ENCODE measurements at regions not wholly inside any gene's neighbourhood (a gene's known extent, or its start where the extent isn't known, plus 50 kb on each side); places are given as distances from the start of the nearest gene placed in this dataset.

GRCh38 chr2:7707723-7708122 lies 790.5 kb downstream of the RNF144A start:
- no peak for ATAC-seq
- Histone ChIP-seq H3K36me3 (no peaks in the 10 kb centered on the region), H3K4me3 (no peak overlapping the region), H3K4me1 (no peaks in the 10 kb centered on the region), H3K27me3 (no peaks in the 10 kb centered on the region), H3K9me3 (no peaks in the 10 kb centered on the region), H3K27ac (no peak overlapping the region)
- no peak for FAIRE-seq
- no peak for DNase-seq
- intact Hi-C loops (cut with DNase I): no loop called here
- no peak for TF ChIP-seq CTCF (IDR thresholded peaks at IDR 0.05)
- WGBS, 2 donors: 68 to 86% methylated on average over 2 of the region's 2 CpGs

- 69 to 76% methylated on average over 5 of the region's 5 CpGs for WGBS, 2 donors
- DNase-seq: no peak
- no peak for TF ChIP-seq CTCF (IDR thresholded peaks at IDR 0.05)
- H3K36me3 ChIP-seq: no peaks in the 10 kb centered on the region
- no peaks in the 10 kb centered on the region for H3K9me3 ChIP-seq
- no peak for FAIRE-seq
- no peaks in the 10 kb centered on the region for H3K4me1 ChIP-seq
- H3K4me3 ChIP-seq: no peak overlapping the region
- no peaks in the 10 kb centered on the region for H3K27me3 ChIP-seq
- intact Hi-C loops (cut with DNase I): no loop called here
- ATAC-seq: no peak
- H3K27ac ChIP-seq: no peak overlapping the region
These were observed 792.7 kb downstream of the RNF144A start for GRCh38 chr2:7709907-7710306.

GRCh38 chr2:7711167-7711566 lies 794.0 kb downstream of the RNF144A start:
- Histone ChIP-seq H3K4me1 (no peaks in the 10 kb centered on the region), H3K27ac (no peak overlapping the region), H3K36me3 (no peaks in the 10 kb centered on the region), H3K9me3 (no peaks in the 10 kb centered on the region), H3K27me3 (no peaks in the 10 kb centered on the region), H3K4me3 (no peak overlapping the region)
- no peak for DNase-seq
- TF ChIP-seq CTCF (IDR thresholded peaks at IDR 0.05): no peak
- intact Hi-C loops (cut with DNase I): no loop called here
- no peak for FAIRE-seq
- no peak for ATAC-seq

- Histone ChIP-seq H3K4me1 (peaks cover 0 to 3% (median 0%) of the 10 kb centered on the region in 3 donors), H3K27ac (no peak overlapping the region), H3K27me3 (no peaks in the 10 kb centered on the region), H3K4me3 (no peak overlapping the region), H3K36me3 (no peaks in the 10 kb centered on the region), H3K9me3 (no peaks in the 10 kb centered on the region)
- ATAC-seq (no peak), FAIRE-seq (no peak), DNase-seq (no peak)
- TF ChIP-seq CTCF (IDR thresholded peaks at IDR 0.05): no peak
- 81 to 96% methylated on average over 2 of the region's 2 CpGs for WGBS, 2 donors
- intact Hi-C loops (cut with DNase I): no loop called here
These were observed 802.7 kb downstream of the RNF144A start for GRCh38 chr2:7719876-7720275.

GRCh38 chr2:7721413-7721995 lies 804.3 kb downstream of the RNF144A start:
- H3K4me1 ChIP-seq: peaks cover 0 to 3% (median 0%) of the 10 kb centered on the region in 3 donors
- no peak for TF ChIP-seq CTCF (IDR thresholded peaks at IDR 0.05)
- ATAC-seq (no peak), FAIRE-seq (no peak), DNase-seq (no peak)
- no peak overlapping the region for H3K4me3 ChIP-seq
- H3K9me3 ChIP-seq: no peaks in the 10 kb centered on the region
- intact Hi-C loops (cut with DNase I): no loop called here
- WGBS, 2 donors: 95 to 96% methylated on average over 10 of the region's 10 CpGs
- no peaks in the 10 kb centered on the region for H3K36me3 ChIP-seq
- H3K27me3 ChIP-seq: no peaks in the 10 kb centered on the region
- no peak overlapping the region for H3K27ac ChIP-seq
